ENCODE measurements at regions not wholly inside any gene's neighbourhood (a gene's known extent, or its start where the extent isn't known, plus 50 kb on each side); places are given as distances from the start of the nearest gene placed in this dataset.

DNA sequence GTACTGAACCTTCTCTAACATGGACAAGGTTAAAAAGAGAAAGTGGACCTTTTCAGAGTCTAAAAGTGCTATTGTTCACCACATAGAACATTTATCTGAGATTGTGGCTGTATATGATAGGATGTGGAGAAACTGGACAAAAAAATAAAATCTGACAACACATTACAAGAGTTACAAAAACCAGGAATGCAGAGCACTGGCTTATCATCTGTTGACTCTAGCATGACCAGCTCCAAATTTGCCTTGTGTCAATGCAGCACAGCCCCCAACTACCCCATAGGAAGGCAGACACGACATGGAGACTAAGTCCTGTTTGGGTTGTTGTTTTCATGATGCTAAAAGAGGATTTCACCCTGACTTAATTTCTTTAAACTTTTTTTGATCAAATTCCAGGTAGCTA is 436.9 kb upstream of the MARCKS start:
- TF ChIP-seq, protein P1, sequence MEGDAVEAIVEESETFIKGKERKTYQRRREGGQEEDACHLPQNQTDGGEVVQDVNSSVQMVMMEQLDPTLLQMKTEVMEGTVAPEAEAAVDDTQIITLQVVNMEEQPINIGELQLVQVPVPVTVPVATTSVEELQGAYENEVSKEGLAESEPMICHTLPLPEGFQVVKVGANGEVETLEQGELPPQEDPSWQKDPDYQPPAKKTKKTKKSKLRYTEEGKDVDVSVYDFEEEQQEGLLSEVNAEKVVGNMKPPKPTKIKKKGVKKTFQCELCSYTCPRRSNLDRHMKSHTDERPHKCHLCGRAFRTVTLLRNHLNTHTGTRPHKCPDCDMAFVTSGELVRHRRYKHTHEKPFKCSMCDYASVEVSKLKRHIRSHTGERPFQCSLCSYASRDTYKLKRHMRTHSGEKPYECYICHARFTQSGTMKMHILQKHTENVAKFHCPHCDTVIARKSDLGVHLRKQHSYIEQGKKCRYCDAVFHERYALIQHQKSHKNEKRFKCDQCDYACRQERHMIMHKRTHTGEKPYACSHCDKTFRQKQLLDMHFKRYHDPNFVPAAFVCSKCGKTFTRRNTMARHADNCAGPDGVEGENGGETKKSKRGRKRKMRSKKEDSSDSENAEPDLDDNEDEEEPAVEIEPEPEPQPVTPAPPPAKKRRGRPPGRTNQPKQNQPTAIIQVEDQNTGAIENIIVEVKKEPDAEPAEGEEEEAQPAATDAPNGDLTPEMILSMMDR (IDR thresholded peaks at IDR 0.05) = no peak
- TF ChIP-seq POLR2AphosphoS5 (IDR thresholded peaks at IDR 0.05) = no peak
